Keratinocyte (primary cell): ENCODE measurements at regions not wholly inside any gene's neighbourhood (a gene's known extent, or its start where the extent isn't known, plus 50 kb on each side); places are given as distances from the start of the nearest gene placed in this dataset.
"Not testable (repeated sequence)": the region's sequence is repeated elsewhere in the genome, so short reads cannot be mapped to it uniquely, and the experiment has no call there.

Experiments used
- DNase-seq: peaks from one replicate; pipeline ENCODE4 v3.0.0-alpha.2; 2011; ENCODE audit warnings: low read depth, missing footprints, low spot score
- FAIRE-seq: peaks from 2 replicates; lab custom pipeline; 2011; peaks lifted over from hg19 to GRCh38; lab: Jason Lieb, UNC
- H2AFZ ChIP-seq: 2 replicates; pipeline ENCODE4 v1.6.0; 2012; ENCODE audit warnings: low read length, control low read depth, inconsistent platforms; ENCODE audit not compliant: control insufficient read depth
- H3K27ac ChIP-seq: 2 replicates; pipeline ENCODE4 v1.5.1; 2011; ENCODE audit warnings: low read length; ENCODE audit not compliant: control insufficient read depth, insufficient read depth
- H3K27me3 ChIP-seq: 3 replicates; pipeline ENCODE4 v1.6.0; 2011; ENCODE audit warnings: low read length; ENCODE audit not compliant: control insufficient read depth, insufficient read depth; ENCODE audit errors: extremely low read depth
- H3K36me3 ChIP-seq, 2 experiments: 2 replicates in 1 of 2; 3 replicates in 1 of 2; pipeline ENCODE4 v1.5.1; 2011; ENCODE audit warnings: low read length in 2 of 2, mild to moderate bottlenecking in 1 of 2; ENCODE audit not compliant: control insufficient read depth in 2 of 2, insufficient read depth in 2 of 2; ENCODE audit errors: extremely low read depth in 1 of 2
- H3K4me1 ChIP-seq: 3 replicates; pipeline ENCODE4 v1.5.1; 2011; ENCODE audit warnings: low read length; ENCODE audit not compliant: control insufficient read depth, insufficient read depth; ENCODE audit errors: extremely low read depth
- H3K4me2 ChIP-seq: 3 replicates; pipeline ENCODE4 v1.6.0; 2011; ENCODE audit warnings: low read depth, low read length; ENCODE audit not compliant: control insufficient read depth, insufficient read depth; ENCODE audit errors: extremely low read depth
- H3K4me3 ChIP-seq, 3 experiments: fragments of 200-600 bp in 1 of 3; sonication (generic) in 1 of 3; 2 replicates in 2 of 3; 3 replicates in 1 of 3; pipeline ENCODE4 v1.5.1; 2011 to 2016; ENCODE audit warnings: low read length in 3 of 3, mild to moderate bottlenecking in 3 of 3, control low read depth in 2 of 3, inconsistent platforms in 1 of 3, low read depth in 1 of 3, mixed read lengths in 1 of 3, mixed run types in 1 of 3, moderate library complexity in 1 of 3; ENCODE audit not compliant: control insufficient read depth in 2 of 3, insufficient read depth in 2 of 3; ENCODE audit errors: extremely low read depth in 1 of 3
- H3K79me2 ChIP-seq: 2 replicates; pipeline ENCODE4 v1.6.0; 2012; ENCODE audit warnings: low read length; ENCODE audit not compliant: control insufficient read depth, insufficient read depth
- H3K9ac ChIP-seq: 3 replicates; pipeline ENCODE4 v1.6.0; 2011; ENCODE audit warnings: low read length; ENCODE audit not compliant: control insufficient read depth, insufficient read depth; ENCODE audit errors: extremely low read depth
- H3K9me1 ChIP-seq: 3 replicates; pipeline ENCODE4 v1.6.0; 2011; ENCODE audit warnings: low read length; ENCODE audit not compliant: control insufficient read depth, insufficient read depth; ENCODE audit errors: extremely low read depth
- H3K9me3 ChIP-seq: 2 replicates; pipeline ENCODE4 v1.5.1; 2012; ENCODE audit warnings: low read depth, low read length; ENCODE audit not compliant: control insufficient read depth
- H4K20me1 ChIP-seq: 3 replicates; pipeline ENCODE4 v1.6.0; 2011; ENCODE audit warnings: low read length; ENCODE audit not compliant: control insufficient read depth, insufficient read depth; ENCODE audit errors: extremely low read depth
- CTCF ChIP-seq, 3 experiments: IDR thresholded peaks in 1 of 3; conservative IDR thresholded peaks in 1 of 3; optimal IDR thresholded peaks in 1 of 3; 2 replicates in 2 of 3; 3 replicates in 1 of 3; pipeline versions ENCODE3 to v1.5.1; 2011; ENCODE audit warnings: low read length in 3 of 3, mild to moderate bottlenecking in 3 of 3, moderate library complexity in 2 of 3, control low read depth in 1 of 3, inconsistent platforms in 1 of 3; ENCODE audit not compliant: insufficient read depth in 2 of 3; ENCODE audit errors: extremely low read depth in 1 of 3
- EZH2 ChIP-seq: IDR thresholded peaks from one replicate; pipeline ENCODE4 v1.6.1; 2012; ENCODE audit warnings: inconsistent platforms, mild to moderate bottlenecking, low read length, moderate library complexity
- dilution Hi-C: fragments of 300-500 bp; cut with MboI; formaldehyde crosslinking; loops from one replicate; pipeline ENCODE4 v1.7.0; 2020; ENCODE audit warnings: low sequenced_read_pairs; ENCODE audit not compliant: extremely low pct_ligation_motif_present

GRCh38 chr11:91272089-91272488 is 952.5 kb upstream of the FAT3 start:
- Histone ChIP-seq H4K20me1 (no peaks in the 10 kb centered on the region), H3K36me3 (no peaks in the 10 kb centered on the region), H3K79me2 (no peaks in the 10 kb centered on the region), H3K4me2 (no peak overlapping the region), H3K27me3 (no peaks in the 10 kb centered on the region), H3K9me3 (no peaks in the 10 kb centered on the region), H3K4me3 (no peak overlapping the region), H2AFZ (no peak overlapping the region), H3K27ac (no peak overlapping the region), H3K4me1 (no peaks in the 10 kb centered on the region), H3K9ac (no peak overlapping the region), H3K9me1 (no peaks in the 10 kb centered on the region)
- TF ChIP-seq CTCF (optimal IDR thresholded peaks at IDR 0.05 in 1 of 3, IDR thresholded peaks at IDR 0.05 in 1 of 3, conservative IDR thresholded peaks at IDR 0.05 in 1 of 3; ENCODE audit: extremely low read depth in 1 of 3, insufficient read depth in 2 of 3, low read length in 3 of 3) (no peak), EZH2 (no peak)
- DNase-seq, result no peak
- dilution Hi-C loops, result no loop called here
- no peak for FAIRE-seq

- H3K79me2 ChIP-seq, H3K4me1 ChIP-seq, H2AFZ ChIP-seq, H3K9ac ChIP-seq, FAIRE-seq, H3K27ac ChIP-seq, H3K27me3 ChIP-seq, dilution Hi-C loops, H3K36me3 ChIP-seq, H4K20me1 ChIP-seq, H3K4me2 ChIP-seq, DNase-seq, H3K9me1 ChIP-seq, H3K9me3 ChIP-seq, H3K4me3 ChIP-seq: not testable (repeated sequence)
These were observed 955.9 kb upstream of the FAT3 start for GRCh38 chr11:91268512-91269295.

- DNase-seq (no peak), FAIRE-seq (no peak)
- no peak overlapping the region for H3K4me3 ChIP-seq
These were observed 958.7 kb upstream of the FAT3 start for GRCh38 chr11:91265946-91266345.

More at GRCh38 chr11:91265946-91266345, 958.7 kb upstream of the FAT3 start:
- Histone ChIP-seq H3K4me1 (no peaks in the 10 kb centered on the region), H3K79me2 (no peaks in the 10 kb centered on the region), H3K9me3 (no peaks in the 10 kb centered on the region), H2AFZ (no peak overlapping the region), H3K4me2 (no peak overlapping the region), H3K9ac (no peak overlapping the region), H3K27ac (no peak overlapping the region), H4K20me1 (no peaks in the 10 kb centered on the region), H3K36me3 (no peaks in the 10 kb centered on the region), H3K9me1 (no peaks in the 10 kb centered on the region), H3K27me3 (no peaks in the 10 kb centered on the region)
- dilution Hi-C loops, result no loop called here
- TF ChIP-seq EZH2 (no peak), CTCF (optimal IDR thresholded peaks at IDR 0.05 in 1 of 3, IDR thresholded peaks at IDR 0.05 in 1 of 3, conservative IDR thresholded peaks at IDR 0.05 in 1 of 3; ENCODE audit: extremely low read depth in 1 of 3, insufficient read depth in 2 of 3, low read length in 3 of 3) (no peak)
